ENCODE measurements at regions not wholly inside any gene's neighbourhood (a gene's known extent, or its start where the extent isn't known, plus 50 kb on each side); places are given as distances from the start of the nearest gene placed in this dataset.

GRCh38 chr3:132183811-132184210 is 133.4 kb upstream of the ACP3 start:
- Histone ChIP-seq H3K27ac (no peak overlapping the region), H3K27me3 (no peaks in the 10 kb centered on the region), H3K4me3 (ENCODE audit: low read depth in 1 of 2, low read length in 1 of 2) (no peak overlapping the region), H3K4me1 (ENCODE audit: control insufficient read depth in 1 of 2, insufficient read depth in 1 of 2, low read depth in 1 of 2, low read length in 1 of 2) (no peaks in the 10 kb centered on the region), H3K36me3 (no peaks in the 10 kb centered on the region), H3K9me3 (no peaks in the 10 kb centered on the region)
- no peak for TF ChIP-seq CTCF (IDR thresholded peaks at IDR 0.05)

- no peaks in the 10 kb centered on the region for H3K4me1 ChIP-seq (ENCODE audit: control insufficient read depth in 1 of 2, insufficient read depth in 1 of 2, low read depth in 1 of 2, low read length in 1 of 2)
Observed at GRCh38 chr3:132187746-132188145, 129.5 kb upstream of the ACP3 start.

GRCh38 chr3:132189601-132190000 is 127.6 kb upstream of the ACP3 start:
- H3K27me3 ChIP-seq = no peaks in the 10 kb centered on the region
- no peaks in the 10 kb centered on the region for H3K4me1 ChIP-seq (ENCODE audit: control insufficient read depth in 1 of 2, insufficient read depth in 1 of 2, low read depth in 1 of 2, low read length in 1 of 2)
- no peak overlapping the region for H3K4me3 ChIP-seq (ENCODE audit: low read depth in 1 of 2, low read length in 1 of 2)
- TF ChIP-seq CTCF (IDR thresholded peaks at IDR 0.05) = no peak
- no peaks in the 10 kb centered on the region for H3K36me3 ChIP-seq
- H3K27ac ChIP-seq = no peak overlapping the region
- H3K9me3 ChIP-seq = no peaks in the 10 kb centered on the region

More at GRCh38 chr3:132187746-132188145, 129.5 kb upstream of the ACP3 start:
- Histone ChIP-seq H3K4me3 (ENCODE audit: low read depth in 1 of 2, low read length in 1 of 2) (no peak overlapping the region), H3K36me3 (no peaks in the 10 kb centered on the region), H3K27me3 (no peaks in the 10 kb centered on the region), H3K9me3 (no peaks in the 10 kb centered on the region), H3K27ac (no peak overlapping the region)
- TF ChIP-seq CTCF (IDR thresholded peaks at IDR 0.05) = no peak

- TF ChIP-seq CTCF (IDR thresholded peaks at IDR 0.05) = no peak
- no peaks in the 10 kb centered on the region for H3K36me3 ChIP-seq
- no peaks in the 10 kb centered on the region for H3K9me3 ChIP-seq
- no peaks in the 10 kb centered on the region for H3K27me3 ChIP-seq
- no peak overlapping the region for H3K27ac ChIP-seq
- H3K4me1 ChIP-seq (ENCODE audit: control insufficient read depth in 1 of 2, insufficient read depth in 1 of 2, low read depth in 1 of 2, low read length in 1 of 2) = no peaks in the 10 kb centered on the region
- no peak overlapping the region for H3K4me3 ChIP-seq (ENCODE audit: low read depth in 1 of 2, low read length in 1 of 2)
Observed at GRCh38 chr3:132196113-132196512, 121.1 kb upstream of the ACP3 start.

- no peaks in the 10 kb centered on the region for H3K4me1 ChIP-seq (ENCODE audit: control insufficient read depth in 1 of 2, insufficient read depth in 1 of 2, low read depth in 1 of 2, low read length in 1 of 2)
- H3K9me3 ChIP-seq = no peaks in the 10 kb centered on the region
- no peak for TF ChIP-seq CTCF (IDR thresholded peaks at IDR 0.05)
- H3K4me3 ChIP-seq (ENCODE audit: low read depth in 1 of 2, low read length in 1 of 2) = no peak overlapping the region
- H3K27ac ChIP-seq = no peak overlapping the region
- H3K36me3 ChIP-seq = no peaks in the 10 kb centered on the region
- no peaks in the 10 kb centered on the region for H3K27me3 ChIP-seq
Observed at GRCh38 chr3:132198516-132198915, 118.7 kb upstream of the ACP3 start.

- H3K27ac ChIP-seq = no peak overlapping the region
- no peak overlapping the region for H3K4me3 ChIP-seq (ENCODE audit: low read depth in 1 of 2, low read length in 1 of 2)
- H3K27me3 ChIP-seq = no peaks in the 10 kb centered on the region
- H3K36me3 ChIP-seq = no peaks in the 10 kb centered on the region
- no peak for TF ChIP-seq CTCF (IDR thresholded peaks at IDR 0.05)
- H3K4me1 ChIP-seq (ENCODE audit: control insufficient read depth in 1 of 2, insufficient read depth in 1 of 2, low read depth in 1 of 2, low read length in 1 of 2) = no peaks in the 10 kb centered on the region
- H3K9me3 ChIP-seq = no peaks in the 10 kb centered on the region
Observed at GRCh38 chr3:132199451-132199850, 117.8 kb upstream of the ACP3 start.
